NCI-H1417 treated with DMSO at 0.1 percent for 48 hours (cell line): ENCODE measurements at regions not wholly inside any gene's neighbourhood (a gene's known extent, or its start where the extent isn't known, plus 50 kb on each side); places are given as distances from the start of the nearest gene placed in this dataset.

Source experiments
- DNase-seq: peaks from one replicate; lab custom pipeline; 2025; lab: John Stamatoyannopoulos, UW

DNA sequence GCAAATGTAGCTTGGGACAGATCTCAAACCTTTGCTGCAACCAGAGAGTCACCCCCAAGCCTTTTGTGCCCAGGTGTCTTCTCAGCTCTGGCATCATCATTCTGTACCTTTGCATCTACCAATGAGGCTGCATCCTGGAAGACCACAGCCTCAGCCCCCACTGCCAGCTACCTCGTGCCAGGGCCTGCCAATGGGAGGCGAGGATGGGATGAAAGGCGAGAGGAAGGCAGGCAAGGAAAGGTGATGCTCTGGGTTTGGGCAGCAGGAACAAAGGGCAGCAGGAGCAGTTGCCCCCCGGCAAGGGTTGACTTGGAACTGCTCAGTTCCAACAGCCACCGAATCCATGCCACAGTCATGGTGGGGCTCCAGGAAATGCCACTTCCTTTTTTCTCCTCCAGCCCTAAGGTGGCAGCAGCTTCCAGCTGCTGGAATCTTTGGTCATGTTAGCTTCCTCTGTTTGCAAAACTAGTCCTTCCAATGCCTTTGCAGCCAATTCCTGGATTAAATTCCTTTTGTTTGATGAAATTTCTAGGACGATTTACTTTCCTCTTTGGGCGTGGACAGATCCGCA is 651.6 kb downstream of the NPHP4 start:
- DNase-seq = no peak

DNA sequence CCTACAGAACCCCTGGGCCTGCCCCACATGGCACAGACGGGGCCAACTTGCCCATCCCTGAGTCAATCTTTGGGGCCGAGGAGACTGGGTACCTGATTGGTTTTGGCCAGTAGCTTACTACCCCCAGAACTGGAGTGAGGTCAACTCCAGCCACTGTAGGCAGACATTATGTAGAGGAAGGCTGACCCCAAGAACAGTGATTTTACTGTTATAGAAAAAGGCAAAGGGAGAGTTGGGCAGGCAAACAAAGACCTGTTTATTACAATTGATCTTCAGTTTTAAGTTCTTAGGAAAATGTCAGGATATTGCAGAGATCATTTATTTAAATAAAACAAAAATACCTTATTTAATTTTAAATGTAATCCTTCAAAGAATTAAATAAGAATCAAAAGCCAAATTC is 653.8 kb downstream of the NPHP4 start:
- DNase-seq = no peak

DNA sequence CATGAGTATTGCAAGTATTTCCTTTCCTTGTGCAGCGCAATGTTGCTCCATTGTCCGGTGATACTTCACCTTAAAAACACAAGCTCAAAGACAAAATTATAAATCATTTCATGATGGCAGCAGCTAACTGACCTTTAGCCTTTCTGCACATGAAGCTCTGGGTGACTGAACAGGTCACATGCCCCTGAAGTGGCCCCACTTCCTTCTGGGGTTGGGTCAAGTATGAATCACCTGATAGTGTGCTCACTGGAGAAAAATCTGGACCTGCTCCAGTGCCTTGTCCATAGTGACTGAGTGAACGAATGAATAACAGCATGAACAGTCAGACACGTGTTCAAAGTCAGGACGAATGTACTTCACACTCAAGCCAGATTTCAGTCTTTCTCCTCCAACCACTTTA is 658.9 kb downstream of the NPHP4 start:
- no peak for DNase-seq

DNA sequence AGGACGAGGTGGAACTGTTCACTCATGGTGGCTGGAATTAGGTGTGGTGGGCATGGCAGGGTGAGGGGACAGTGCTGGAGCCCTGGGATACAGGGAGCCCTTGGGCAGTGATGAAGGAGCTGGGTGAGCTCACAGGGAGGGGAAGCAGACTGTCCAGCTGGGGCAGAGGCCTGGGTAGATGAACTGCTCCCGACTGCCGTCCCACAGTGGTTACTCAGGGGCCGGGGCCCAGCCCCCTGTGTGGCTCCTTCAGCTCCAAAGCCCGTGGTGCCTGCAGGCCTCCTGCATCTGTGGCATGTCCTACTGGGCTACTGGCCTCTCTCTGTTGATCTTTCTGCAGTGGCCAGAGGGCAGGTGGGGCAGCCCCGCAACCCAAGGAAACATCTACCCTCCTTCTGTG is 661.1 kb downstream of the NPHP4 start:
- no peak for DNase-seq

DNA sequence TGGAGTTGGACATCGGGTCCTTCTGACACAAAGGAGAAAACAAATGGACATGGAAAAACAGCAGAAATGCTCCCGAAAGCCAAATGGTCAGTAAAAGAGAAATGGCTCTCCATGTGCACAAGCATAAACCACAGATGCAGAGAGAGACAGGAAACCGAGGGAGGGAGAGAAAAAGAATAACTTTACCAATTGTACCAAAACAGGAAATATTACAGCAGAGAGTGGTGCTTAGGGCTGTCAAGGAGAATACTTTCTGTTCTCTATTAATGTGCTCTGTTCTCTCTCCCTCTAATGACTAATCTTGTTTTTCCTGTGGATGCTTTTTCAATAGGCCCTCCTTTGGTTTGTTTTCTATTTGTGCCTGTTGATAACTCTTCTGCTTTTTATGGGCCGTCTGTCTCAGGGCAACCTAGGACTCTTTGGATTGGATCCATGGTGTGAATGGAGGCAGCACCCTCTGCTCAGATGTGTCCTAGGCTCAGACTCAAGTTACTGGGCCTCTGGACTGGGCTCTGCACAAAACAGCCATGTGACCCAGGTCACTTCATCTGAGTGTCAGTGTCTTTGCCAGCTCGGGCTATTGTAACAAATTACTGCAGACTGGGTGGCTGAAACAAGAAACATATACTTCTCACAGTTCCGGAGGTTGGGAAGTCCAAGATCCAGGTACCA is 663.0 kb downstream of the NPHP4 start:
- DNase-seq = no peak

DNA sequence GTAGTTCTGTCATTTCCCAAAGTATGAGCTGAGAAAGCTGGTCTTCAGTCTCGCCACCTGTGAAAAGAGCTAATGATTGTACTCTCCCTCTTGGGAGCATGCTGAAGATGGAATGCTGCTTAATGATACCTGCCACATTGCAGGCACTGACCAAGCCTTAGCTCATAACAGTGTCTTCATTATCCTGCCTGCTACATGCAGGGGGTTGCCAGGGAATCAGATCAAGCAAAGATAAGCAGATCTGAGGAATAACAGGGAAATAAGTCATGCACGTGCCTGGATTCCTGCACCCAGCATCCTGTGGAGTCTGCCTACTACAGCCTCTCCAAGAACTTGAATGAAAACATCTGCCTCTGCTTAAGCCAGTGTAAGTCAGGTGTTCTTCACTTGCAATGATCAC is 667.3 kb downstream of the NPHP4 start:
- no peak for DNase-seq

DNA sequence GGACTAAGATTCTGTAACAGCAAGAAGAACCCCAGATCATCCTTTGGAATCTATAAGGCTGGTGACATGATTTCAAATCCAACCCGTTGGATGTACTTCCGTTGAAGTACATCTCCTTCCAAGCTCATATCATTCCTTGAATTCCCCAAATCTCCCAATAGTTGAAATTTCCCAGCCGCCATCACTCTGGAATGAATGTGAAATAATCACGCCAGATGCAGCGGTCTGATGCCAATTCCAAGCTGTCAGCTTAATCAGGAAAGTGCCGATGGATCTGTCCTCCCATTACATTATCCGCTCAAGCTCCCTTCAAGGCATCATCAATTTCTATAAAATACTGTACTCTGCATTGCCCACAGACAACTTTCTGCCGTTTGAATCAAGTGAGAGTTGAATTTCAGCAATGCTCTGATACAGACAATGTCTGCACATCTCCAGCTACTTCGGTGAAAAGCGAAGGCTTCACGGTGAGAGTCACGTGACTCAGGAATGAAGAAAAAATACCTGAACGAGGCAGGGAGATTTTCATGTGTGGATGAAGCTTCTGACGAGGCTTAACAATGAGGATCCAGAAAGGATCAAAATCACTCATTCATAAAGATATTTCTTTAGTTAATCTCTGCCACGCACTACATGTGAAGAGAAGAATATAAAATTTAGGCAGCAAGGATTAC is 663.9 kb downstream of the AJAP1 start:
- DNase-seq = no peak

DNA sequence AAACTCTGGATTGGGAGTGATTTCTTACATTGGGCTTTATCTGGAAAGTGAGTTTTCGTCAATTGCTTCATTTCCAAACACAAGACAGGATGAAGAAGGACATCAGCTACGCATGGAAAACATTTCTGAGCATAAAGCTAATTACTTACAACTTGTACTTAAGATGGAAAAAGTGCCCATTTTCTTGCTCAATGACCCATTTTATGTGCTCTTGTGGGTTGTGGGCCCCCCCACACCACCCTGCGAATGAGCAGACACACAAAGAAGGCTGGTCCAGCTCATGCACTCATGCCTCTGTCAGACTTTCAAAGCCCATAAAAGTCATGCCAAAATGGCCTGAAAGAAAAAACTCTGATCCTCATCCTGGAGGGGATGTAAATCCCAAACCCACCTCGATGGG is 663.0 kb downstream of the AJAP1 start:
- no peak for DNase-seq

DNA sequence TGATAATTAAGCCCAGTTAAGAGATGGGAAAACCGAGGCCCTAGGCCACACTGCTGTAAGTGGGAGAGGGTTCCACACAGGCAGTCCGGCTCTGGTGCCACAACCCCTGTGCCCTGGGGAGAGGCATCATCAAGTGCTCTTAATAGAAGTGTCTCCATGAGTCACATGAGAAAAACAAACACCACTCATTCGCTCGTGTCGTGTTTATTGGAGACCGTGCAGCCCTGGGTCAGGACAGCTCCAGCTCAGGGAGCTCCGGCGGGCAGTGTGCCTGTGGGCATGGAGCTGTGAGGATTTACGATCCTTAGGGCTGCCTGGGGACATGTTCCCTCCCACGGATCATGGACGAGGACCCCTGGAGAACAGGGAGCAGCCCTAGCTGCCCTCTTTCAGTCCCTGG is 658.5 kb downstream of the AJAP1 start:
- no peak for DNase-seq

DNA sequence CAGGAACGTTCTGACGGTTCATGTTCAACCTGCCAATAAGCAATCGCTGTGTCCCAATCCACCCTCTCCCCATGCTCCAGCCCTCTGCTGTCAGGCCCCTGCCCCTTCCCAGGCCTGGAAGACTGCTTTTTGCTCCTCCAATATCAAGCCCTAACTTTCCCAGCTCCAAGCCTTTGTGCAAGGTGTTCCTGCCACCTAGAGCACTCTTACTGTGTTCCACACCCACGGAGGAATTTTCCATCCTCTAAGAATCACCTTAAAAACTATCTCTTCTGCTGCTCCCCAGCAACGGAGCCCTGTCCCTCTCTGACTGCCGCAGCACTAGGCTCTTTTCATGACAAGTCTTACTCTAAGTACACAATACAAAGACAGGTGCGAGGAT is 657.9 kb downstream of the AJAP1 start:
- DNase-seq = no peak

DNA sequence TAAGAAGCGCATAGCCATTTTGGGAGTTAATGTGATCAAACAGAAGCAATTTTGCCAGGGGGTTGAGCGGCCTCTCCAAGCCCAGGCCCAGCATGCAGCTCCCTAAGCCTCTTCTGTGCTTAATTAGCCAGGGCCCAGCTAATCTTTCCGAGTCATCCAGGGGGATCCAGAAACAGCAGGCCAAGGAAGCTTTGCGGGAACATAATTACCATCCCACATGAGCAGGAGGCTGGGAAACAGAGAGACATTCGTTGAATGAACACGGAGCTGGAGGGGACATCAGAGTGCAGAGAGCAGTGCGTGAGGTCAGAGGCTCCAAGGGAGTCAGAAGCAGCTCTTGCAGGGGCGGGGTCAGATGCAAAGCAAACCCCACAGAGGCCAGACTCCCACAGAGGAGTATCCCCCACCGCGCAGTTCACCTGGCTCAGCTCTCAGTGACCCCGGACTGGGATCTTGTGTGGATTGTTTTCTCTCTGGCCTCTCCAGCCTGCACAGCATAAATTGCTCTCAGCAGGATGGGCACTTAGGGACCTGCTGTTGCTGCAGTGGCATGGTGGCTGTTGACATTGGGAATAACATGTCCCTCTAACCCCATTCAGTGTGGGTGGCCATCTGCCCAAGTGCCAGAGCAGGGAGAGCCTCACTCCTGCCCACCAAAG is 657.4 kb downstream of the AJAP1 start:
- DNase-seq = no peak

DNA sequence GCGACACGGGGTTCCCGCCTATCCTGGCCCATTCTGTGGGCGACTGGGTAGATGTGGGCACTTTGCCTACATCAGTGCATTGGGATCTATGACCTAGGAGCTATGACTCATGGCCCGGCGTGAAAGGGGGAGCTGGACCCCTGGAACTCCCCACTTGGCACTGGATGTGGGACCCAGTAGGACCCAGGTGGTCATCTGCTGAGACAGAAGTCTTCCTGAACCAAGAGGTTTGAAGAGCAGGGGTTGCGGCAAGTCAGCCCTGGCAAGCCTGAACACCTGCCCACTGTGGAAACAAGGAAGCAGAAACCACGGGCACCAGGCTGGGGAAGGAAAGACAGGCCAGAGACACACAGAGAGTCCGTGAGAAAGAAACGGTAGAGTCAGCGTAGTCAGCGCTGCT is 656.7 kb downstream of the AJAP1 start:
- no peak for DNase-seq

DNA sequence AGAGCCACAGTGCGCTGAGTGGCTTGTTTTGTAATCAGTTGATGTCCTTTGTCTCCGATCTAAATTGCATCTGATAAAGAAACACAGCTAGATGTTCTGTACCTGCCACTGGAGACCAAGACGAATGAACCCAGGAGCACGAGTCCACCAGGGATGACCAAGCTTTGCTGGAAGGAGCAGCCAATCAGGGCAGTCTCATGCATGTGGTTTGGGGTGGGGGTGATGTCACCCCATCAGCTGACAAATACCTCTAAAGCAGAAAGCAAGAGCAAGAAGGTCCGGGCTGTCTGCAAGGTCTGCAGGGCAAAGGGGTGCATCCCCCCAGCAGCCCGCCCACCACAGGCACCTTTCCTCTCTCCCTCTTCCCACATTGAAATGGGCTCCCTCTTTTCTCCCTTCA is 653.8 kb downstream of the AJAP1 start:
- DNase-seq = no peak

DNA sequence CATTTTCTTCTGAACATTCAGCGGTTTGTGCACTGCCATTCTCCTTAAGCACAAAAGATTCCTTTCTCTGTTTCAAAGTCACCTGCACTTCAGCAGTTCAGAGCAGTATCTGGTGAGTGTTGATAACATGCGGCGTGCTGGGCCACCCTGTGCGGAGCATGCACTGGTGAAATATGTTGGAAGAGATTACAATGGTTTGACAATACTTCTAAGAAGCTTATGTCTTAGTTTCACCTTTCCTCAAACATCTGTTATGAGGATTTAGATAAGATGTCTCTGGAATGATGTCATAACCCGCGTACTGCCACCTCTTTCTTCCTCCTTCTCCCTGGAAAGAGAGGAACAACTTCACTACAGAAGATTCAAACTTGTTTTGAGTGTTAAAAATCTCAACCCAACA is 650.3 kb downstream of the AJAP1 start:
- DNase-seq = no peak

DNA sequence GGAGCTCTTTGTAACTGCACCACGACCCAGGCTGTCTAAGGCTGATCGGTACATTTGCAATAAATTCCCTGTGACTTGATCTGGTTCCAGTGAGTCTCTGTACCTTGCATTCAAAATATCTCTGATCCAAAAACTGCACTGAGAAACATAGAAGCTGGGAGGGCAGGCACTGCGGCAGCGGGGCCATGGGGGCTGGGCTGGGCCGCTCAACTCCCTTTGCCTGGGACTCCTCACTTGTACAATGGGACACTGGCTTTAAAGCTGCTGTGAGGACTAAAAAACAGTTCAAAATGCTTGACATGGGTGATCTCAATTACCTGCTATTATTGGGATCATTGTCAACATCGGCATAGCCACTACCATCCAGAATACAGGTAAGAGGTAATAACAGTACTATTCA is 644.0 kb downstream of the AJAP1 start:
- no peak for DNase-seq

DNA sequence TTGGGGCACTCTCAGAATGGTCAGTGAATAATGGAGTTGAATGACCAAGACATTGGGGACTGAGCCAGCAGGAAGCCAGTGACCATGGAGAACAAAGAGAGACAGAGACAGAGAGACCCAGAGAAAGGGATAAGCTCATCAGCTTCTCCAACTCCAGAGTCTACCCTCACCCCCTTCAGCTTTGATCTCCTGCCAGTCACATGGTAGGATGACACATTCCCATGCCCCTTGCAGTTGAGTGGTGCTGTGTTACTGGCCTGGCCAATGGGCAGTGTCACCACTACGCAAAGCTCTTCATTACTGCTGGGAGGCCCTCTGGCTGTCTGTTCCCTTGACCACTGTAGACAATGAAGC is 643.5 kb downstream of the AJAP1 start:
- no peak for DNase-seq

DNA sequence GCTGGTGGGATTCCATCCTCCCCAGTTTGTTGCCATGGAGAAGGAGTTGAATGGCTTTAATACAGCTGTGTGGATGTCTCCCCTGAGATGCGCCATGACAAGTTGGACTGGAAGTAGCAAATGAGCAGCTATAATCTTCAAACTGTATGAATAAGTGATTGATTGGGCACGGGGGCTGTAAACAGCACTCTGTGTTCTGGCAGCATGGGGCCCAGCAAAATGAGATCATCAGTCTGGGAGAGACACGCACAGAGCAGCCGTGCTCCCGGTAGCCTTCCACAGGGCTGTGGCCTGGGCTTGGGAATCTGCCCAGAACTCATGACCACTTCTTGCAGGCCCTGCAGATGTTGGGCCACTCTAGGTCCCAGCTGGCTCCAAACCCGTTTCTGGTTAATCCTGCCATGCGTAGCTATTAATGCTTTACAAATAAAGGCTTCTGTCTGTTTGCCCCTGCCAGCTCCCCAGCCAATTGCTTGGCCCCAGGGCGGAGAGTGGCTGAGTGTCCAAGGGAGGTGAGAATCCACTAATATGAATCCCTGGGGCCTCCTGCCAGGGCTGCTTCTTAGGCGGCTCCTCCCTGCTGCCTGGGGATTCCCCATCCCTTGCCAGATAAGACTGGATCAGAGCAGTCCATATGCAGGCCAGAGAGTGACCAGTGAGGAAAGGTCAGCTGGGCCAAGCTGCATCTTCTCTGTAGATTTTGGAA is 642.9 kb downstream of the AJAP1 start:
- DNase-seq = no peak

DNA sequence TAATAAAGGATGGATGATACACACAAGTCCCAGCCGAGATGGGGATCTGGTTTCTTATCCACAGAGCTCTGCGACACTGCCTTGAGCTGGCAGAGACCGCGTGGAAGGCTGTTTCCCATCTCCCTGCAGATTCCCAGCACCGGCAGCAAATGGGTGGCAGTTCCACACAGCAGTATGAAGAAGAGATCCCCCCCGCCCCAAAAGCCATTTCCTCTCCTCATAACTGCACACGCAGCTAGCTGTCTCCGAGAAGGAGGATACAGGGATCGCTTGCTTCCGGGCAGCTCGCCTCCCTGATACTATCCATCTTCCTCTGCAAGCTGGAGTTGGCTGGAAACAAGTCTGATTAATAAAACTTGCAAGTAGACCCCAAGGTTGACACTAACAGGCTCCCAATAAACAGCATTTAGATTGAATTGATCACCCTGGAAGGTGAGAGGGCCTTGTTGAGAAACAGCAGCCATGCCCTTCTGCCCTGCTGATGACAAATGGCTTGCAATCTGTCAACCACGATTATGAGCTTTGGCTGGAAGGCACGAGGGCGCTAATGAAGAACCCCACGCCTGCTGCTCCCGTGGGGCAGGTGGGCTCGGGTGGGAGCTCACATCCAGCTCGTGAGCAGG is 642.3 kb downstream of the AJAP1 start:
- DNase-seq = no peak

DNA sequence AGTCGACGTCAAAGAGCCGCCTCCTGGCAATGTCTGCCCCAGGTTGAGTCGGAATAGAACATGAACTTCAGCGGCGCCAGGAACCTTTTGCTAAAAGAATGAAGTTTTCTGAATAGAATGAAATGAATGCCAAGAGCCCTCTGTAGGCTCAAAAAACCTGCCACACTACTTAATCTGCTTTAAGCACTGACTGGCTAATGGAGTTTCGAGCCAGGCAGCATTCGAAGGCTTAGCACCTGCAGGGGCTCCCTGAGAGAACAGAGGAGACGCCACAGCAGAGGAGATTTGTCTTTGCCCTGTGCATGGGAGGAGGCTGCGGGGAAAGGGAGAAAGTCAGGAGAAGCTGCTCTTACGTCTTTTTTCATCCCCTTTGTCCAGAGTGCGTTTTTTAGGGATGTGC is 641.7 kb downstream of the AJAP1 start:
- DNase-seq = no peak

DNA sequence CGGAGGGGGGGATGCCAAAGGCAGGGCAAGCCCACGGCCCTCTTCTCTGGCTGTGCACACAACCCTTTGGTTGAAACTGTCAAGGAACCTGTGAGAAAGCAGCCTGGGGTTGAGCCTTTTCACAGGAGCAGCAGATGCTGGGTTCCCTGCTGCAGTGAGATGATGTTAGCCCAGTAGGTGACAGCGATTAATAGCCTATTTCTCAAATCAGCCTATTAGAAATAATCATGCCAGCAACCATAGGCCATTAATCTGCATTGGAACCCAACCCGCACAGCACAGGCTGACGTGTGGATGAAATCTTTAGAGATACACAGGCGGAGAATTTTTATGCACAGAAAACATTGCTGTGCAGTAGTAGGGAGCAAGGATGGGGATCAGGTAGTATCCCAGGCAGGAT is 637.5 kb downstream of the AJAP1 start:
- DNase-seq = no peak

DNA sequence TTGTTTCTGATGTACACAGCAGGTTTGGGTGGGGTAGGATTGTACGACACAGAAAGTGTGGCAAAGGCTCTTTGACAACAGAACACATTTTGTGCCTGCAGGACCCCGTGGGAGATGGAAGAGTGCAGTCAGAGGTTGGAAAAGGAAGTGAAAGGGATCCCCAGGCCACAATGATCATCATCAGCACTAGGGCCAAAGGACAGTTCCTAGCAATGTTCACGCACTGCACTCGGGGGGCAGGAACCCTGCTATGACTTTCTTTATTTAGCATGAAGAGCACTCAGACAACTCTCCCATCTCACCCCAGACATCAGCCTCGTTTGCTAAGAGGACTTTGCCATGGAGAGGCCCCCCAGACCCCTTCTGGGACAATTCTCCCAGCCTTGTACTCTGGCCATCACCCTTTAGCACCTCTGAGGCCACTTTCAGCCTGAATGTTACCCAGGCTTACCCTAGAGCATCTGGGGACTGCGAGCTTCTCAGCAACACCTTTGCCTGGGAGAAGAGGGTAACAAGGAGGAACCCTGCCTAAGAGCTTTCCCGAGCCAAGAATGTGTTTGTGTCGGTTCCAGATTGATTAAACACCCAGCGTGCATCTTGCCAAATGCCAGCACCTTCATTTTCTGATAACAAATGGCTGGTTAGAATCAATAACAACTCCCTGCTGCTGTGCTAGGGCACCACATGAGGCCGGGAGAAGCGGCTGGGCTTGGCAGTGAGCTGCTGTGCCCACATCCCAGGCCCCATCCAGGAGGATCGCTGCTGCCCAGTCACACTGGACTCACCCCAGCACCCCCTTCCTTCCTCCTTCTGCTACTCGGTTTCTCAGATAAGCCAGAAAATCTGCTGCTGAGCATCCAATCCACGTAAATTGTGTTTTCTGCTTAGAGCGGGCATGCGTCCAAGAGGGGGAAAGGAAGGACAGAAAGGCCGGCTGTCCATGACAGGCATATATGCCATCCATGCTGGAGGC is 633.1 kb downstream of the AJAP1 start:
- DNase-seq = no peak
